GM18858 (cell line): ENCODE measurements at regions not wholly inside any gene's neighbourhood (a gene's known extent, or its start where the extent isn't known, plus 50 kb on each side); places are given as distances from the start of the nearest gene placed in this dataset.

Source experiments
- ATAC-seq: cut with Tn5 transposase; IDR thresholded peaks from one replicate; pipeline ENCODE4 v1.9.1; 2021; ENCODE audit not compliant: unreplicated experiment

DNA sequence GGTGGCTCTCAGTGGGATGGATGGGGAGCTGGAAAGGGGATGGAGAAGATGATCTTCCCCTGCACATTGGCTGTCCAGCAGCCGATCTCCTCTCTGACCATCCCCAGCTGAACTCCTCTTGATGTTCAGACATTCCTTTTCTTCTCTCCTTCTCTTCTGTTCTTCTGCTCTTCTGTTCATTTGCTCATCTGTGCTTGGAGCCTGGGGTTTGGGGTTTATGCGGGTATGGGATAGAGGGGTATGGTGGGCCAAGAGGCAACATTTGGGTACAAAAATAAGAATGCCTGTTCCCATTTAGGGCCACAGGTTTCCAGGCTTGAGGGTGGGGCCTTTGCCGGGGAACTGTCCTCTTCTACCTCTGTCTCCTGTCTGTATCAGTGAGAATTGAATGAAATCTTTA lies 205.4 kb upstream of the XYLT1 start:
- no peak for ATAC-seq

GRCh38 chr16:17668386-17668785 lies 197.6 kb upstream of the XYLT1 start:
- ATAC-seq = no peak

DNA sequence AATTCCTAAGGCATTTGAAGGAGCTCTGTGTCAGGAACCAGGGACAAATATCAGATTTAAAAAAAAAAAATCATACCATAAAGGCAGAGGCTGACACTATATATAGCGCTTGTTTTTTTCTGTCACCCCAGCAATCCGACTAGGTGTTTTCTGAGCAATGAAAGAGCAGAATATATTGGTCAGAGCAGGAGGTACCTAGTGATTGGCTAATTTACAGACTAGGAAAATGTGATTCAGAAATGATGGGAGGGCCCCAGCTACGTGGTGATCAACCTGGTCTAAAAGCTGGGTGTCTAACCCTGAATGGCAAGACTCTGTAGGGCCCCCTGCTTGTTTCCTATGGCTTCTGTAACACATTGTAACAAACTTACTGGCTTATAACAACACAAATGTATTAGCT lies 195.5 kb upstream of the XYLT1 start:
- ATAC-seq = no peak

DNA sequence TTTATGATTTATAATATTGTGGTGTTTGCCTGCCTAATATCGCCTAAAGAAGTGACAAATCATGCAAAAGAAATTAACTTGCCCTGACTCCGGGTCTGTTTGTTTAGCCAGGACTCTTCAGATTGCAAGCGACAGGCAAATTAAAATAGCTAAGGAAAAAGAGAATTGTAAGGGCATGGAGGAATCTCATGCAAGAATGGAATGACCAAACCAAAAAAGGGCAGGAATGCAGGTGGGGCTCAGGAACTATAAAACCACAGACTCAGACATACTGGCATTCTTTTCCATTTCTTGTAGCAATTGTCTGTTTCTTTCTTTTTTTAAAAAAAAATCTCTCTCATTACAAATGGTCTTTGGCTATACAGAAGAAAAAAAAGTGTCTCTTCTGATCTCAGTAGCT lies 188.1 kb upstream of the XYLT1 start:
- no peak for ATAC-seq

- no peak for ATAC-seq
Measured at GRCh38 chr16:17657045-17657444, 186.3 kb upstream of the XYLT1 start.

GRCh38 chr16:17654571-17654970 lies 183.8 kb upstream of the XYLT1 start:
- ATAC-seq = no peak

- no peak for ATAC-seq
Measured at GRCh38 chr16:17654142-17654541, 183.4 kb upstream of the XYLT1 start.

- ATAC-seq = no peak
Measured at GRCh38 chr16:17647879-17648872, 177.4 kb upstream of the XYLT1 start.

DNA sequence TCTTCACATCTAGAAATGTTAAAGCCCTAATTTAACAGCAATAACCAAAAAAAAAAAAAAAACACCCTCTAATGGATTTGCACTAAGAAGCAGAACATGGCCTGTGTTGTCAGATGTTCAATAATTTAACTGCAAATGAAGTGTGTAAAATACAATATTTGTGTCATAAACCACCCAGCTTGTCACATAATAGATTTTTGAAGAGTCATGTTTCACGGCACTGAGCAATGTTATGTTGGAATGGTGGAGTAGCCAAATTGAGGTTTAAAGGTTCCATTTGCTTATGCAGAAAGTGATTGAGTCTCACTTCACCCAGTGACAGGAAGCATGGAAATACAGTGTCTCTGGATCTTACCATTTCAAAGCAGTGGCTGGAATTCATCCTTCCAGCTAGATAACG lies 173.2 kb upstream of the XYLT1 start:
- ATAC-seq = no peak

GRCh38 chr16:17641990-17642389 lies 171.2 kb upstream of the XYLT1 start:
- ATAC-seq = no peak

DNA sequence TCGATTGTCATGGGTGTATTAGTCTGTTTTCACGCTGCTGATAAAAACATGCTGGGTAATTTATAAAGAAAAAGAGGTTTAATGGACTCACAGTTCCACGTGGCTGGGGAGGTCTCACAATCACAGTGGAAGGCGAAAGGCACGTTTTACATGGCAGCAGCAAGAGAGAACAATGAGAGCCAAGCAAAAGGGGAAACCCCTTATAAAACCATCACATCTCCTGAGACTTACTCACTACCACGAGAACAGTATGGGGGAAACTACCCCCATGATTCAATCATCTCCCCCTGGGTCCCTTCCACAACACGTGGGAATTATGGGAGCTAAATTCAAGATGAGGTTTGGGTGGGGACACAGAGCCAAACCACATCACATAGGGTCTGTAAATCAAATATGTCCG lies 167.4 kb upstream of the XYLT1 start:
- ATAC-seq = no peak

DNA sequence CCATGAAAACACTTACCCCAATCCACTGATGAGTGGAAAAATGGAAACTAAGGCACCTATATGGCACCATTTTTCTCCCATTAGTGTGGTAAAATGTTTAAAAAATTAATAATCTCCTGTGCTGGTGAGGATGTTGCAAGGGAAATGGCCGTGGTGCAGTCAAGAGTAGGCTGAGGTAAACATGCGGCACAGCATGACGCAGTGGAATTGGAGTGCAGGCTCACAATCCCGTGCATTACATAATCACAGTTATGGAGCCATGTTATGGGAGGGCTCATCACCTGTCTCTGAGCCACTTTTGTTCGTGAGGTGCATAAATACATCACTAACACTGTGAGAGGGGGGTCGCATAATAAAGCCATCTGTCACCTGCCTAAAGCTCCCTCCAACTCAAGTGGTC lies 164.4 kb upstream of the XYLT1 start:
- ATAC-seq = no peak

DNA sequence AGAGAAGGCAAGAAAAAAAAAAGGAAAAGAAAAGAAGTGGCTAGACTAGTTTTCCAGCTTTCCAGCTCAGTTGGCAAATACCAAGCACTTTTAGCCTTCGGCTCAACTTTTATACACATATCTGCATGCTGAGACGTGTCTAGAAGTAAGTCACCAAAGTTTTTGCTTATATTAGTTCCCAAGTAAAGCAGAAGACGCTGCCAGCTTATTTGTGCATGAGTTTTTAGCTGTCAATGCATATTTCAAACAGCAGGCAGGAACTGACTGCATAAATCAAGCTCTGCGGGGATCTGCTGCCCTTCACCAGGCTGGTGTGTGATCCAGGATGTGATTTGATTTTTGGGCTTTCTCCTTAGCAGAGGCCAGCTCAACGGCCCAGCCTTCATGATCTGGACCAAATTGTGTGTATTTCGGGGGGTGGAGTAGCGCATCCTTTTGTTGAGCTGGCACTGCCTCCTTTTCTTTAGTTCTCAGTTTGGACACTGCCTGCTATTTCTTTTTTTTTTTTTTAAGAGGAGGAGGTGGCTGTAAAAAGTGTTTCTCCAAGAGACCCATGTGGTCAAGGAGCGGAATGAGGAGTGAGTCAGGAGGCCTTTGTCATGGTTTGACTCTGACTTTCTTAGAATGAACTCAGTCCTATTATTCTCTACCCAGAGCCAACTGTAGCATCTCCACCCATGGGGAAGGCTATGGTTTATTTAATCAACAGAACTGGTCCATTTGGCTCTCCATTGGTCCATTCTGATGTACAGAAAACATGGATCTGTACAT lies 162.6 kb upstream of the XYLT1 start:
- ATAC-seq = no peak

DNA sequence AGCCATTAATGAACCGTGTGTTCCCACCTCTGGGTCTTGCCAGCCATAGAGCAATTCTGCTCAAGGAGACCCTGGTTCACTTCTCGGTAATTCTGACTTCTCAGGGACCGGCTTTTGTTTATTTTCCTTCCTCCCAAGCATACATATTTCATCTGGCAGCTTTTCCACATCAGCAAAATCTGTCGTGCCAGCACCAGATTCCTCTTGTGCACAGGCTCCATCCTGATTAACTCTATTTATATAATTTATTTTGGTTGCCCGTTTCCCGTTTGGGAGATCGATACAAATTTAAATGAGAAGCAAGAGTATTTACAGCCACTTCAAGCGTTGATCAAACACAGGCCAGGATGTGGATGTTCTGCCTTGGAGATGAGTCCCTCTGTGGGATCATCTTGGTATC lies 161.9 kb upstream of the XYLT1 start:
- no peak for ATAC-seq

GRCh38 chr16:17629936-17630335 lies 159.2 kb upstream of the XYLT1 start:
- no peak for ATAC-seq

DNA sequence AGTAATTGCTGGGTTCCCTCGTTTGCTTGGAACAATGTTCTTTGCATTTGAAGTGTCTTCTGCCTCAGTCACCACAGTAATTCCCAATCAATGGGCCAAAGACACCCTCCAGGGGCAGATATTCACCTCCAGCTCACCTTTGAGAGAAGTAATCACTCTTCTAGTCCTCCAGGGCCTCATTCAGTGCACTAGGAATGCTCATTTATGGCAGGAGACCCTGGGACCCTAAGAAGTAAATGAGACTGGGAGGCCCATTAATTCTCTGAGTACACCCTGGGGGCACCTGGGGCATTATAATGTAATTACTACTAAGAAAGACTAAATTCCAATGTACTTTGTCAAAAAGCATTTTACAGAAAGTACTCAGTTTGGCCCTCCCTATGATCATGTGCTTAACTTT lies 158.2 kb upstream of the XYLT1 start:
- ATAC-seq = no peak

- no peak for ATAC-seq
Measured at GRCh38 chr16:17622366-17622765, 151.6 kb upstream of the XYLT1 start.

DNA sequence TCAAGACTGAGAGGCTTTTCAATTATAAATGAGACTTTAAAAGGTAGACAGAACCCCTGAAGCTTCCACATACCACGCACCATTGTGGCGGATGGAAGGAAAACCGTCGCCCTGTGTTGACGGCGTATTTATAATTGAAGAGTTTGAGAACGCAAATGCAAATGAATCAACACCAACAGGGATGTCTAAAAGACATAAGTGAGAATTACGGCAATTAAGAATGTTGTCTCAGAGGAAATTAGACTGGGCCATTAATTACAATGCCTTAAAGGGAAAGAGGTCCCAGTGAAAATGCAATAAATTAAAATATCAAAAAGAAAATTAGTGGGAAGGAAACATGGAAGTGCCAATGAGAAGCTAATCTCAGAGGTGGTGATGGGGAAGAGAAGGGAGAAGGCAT lies 148.5 kb upstream of the XYLT1 start:
- ATAC-seq = no peak

GRCh38 chr16:17617021-17617552 lies 146.3 kb upstream of the XYLT1 start:
- ATAC-seq = no peak

DNA sequence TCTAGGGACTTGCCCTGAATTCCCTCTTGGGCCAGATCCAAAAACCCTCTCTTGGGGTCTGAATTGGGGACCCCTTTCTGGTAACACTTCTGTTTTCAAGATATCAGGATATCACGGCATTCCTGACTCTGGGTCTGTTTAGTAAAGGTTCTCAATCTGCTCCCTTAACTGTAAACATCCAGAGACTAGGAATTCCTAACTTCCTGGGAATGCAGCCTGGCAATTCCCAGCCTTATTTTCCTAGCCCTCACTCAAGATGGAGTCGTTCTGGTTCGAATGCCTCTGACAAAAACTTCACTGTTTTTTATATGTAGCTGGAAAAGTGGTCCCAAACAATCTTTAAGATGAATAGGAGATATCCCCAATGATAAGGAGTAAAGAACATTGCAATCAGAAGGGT lies 141.6 kb upstream of the XYLT1 start:
- no peak for ATAC-seq

DNA sequence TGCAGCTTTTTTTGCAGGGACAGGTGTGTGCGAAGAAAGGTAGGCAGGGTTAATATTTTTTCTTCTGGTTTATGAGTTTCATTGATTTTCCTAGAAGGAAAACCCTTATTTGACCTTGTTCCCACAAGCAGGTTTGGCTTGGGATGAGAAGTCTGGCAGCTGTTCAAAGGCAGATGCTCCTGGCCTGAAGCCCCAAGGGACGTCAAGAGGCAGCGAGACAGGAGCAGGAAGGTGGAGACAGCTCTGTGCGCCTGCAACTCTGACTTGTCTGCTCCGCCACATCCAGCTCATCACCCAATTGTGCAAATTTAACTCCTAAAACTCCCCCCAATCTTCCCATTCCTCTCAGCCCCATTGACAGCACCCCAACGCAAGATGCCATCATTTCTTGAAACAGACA lies 136.8 kb upstream of the XYLT1 start:
- no peak for ATAC-seq

- ATAC-seq = no peak
Measured at GRCh38 chr16:17607075-17607509, 136.3 kb upstream of the XYLT1 start.
